Left renal cortex interstitium (tissue), 4 donors: ENCODE measurements at regions not wholly inside any gene's neighbourhood (a gene's known extent, or its start where the extent isn't known, plus 50 kb on each side); places are given as distances from the start of the nearest gene placed in this dataset.

Source experiments
- DNase-seq, 4 donors: peaks; one replicate each; pipeline ENCODE4 v3.0.0-alpha.2; 2013; ENCODE audit warnings: low read depth in 4 of 4, low spot score in 2 of 4, missing footprints in 1 of 4

GRCh38 chr2:172200495-172201085 is 97.9 kb upstream of the DLX2 start:
- no peak for DNase-seq

GRCh38 chr2:172204309-172204708 is 101.6 kb upstream of the DLX2 start:
- DNase-seq, result no peak

GRCh38 chr2:172204762-172205161 is 102.1 kb upstream of the DLX2 start:
- no peak for DNase-seq

- no peak for DNase-seq
Measured at GRCh38 chr2:172205292-172205691, 102.6 kb upstream of the DLX2 start.

- DNase-seq, result no peak
Measured at GRCh38 chr2:172207911-172208310, 105.2 kb upstream of the DLX2 start.

- no peak for DNase-seq
Measured at GRCh38 chr2:172208791-172209325, 106.2 kb upstream of the DLX2 start.

GRCh38 chr2:172210599-172210998 is 107.9 kb upstream of the DLX2 start:
- DNase-seq, result no peak

GRCh38 chr2:172211512-172211911 is 108.8 kb upstream of the DLX2 start:
- no peak for DNase-seq

- no peak for DNase-seq
Measured at GRCh38 chr2:172213116-172213860, 110.6 kb upstream of the DLX2 start.

GRCh38 chr2:172214252-172214651 is 111.6 kb upstream of the DLX2 start:
- no peak for DNase-seq

GRCh38 chr2:172215172-172215935 is 112.7 kb upstream of the DLX2 start:
- DNase-seq, result no peak

GRCh38 chr2:172215936-172216335 is 113.2 kb upstream of the DLX2 start:
- DNase-seq, result no peak

GRCh38 chr2:172216477-172216876 is 113.8 kb upstream of the DLX2 start:
- no peak for DNase-seq

GRCh38 chr2:172219201-172219600 is 116.5 kb upstream of the DLX2 start:
- DNase-seq, result no peak

- no peak for DNase-seq
Measured at GRCh38 chr2:172220121-172220520, 117.4 kb upstream of the DLX2 start.

GRCh38 chr2:172223601-172224054 is 120.9 kb upstream of the DLX2 start:
- no peak for DNase-seq

- no peak for DNase-seq
Measured at GRCh38 chr2:172225786-172226185, 123.1 kb upstream of the DLX2 start.

GRCh38 chr2:172226244-172227061 is 123.8 kb upstream of the DLX2 start:
- no peak for DNase-seq

- DNase-seq, result no peak
Measured at GRCh38 chr2:172227719-172228118, 125.0 kb upstream of the DLX2 start.

- DNase-seq, result no peak
Measured at GRCh38 chr2:172228177-172228808, 125.6 kb upstream of the DLX2 start.
